NCI-H1105 treated with DMSO at 0.1 percent for 48 hours (cell line): ENCODE measurements at regions not wholly inside any gene's neighbourhood (a gene's known extent, or its start where the extent isn't known, plus 50 kb on each side); places are given as distances from the start of the nearest gene placed in this dataset.

Source experiments
- DNase-seq: peaks from one replicate; lab custom pipeline; 2025; lab: John Stamatoyannopoulos, UW

- no peak for DNase-seq
These were observed 50.3 kb upstream of the STX16 start for GRCh38 chr20:58600756-58601155.

GRCh38 chr20:58599966-58600365 is 51.1 kb upstream of the STX16 start:
- no peak for DNase-seq

GRCh38 chr20:58598211-58599015 is 52.7 kb upstream of the STX16 start:
- DNase-seq = no peak

DNA sequence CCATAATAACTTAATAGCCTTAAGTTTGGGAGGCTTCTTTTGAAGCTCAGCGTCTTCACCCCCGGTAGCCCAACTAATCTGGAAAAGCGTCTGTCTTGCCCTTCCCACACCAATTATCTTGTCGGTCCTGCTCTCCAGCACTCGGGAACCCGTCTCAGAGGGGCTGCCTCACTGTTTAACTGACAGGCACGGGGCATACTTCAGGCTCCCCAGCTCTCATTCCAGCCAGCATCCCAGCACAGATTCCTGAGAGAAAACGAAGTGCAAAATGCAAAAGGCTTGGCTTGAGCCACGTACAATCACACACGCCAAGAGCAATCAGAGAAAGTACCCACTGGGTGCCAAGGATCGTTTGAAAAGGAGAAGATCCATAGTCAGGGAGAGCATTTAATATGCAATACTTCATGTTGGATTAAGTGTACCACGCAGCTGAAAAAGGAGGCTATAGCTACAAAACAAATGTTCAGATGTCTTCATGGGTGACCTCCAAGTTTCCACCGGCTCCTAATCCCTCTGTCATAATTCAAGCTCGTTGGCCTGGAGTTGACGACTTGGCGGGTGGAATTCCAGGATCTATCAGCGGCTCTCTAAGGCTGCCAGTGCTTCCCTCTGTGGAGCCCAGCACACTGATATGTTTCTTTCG is 53.7 kb upstream of the STX16 start:
- DNase-seq = no peak

DNA sequence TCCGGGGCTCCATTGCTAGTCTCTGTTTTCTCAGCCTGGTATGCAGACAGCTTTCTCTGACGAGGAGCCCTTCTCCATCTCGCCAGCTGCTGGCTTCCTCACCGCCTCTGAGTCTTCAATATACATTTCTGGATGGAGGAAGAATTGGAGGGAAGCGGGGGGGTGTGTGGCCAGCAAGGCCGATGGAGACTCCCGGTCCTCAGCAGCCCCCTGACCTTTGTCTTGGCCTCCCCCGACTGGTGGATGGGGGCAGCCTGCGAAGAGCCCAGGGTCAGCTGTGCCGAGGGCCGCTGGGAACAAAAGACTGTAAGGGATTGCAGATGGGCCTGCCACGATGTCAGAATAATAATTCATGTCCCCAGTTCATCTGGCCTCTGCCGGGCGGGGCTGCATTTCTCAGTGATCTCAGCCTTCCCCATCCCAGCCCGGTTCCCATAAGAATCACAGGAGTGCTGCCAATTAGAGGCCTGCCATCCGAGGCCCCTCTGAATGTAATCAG is 54.3 kb upstream of the STX16 start:
- DNase-seq = no peak

GRCh38 chr20:58596244-58596643 is 54.8 kb upstream of the STX16 start:
- DNase-seq = no peak

GRCh38 chr20:58595167-58595566 is 55.9 kb upstream of the STX16 start:
- no peak for DNase-seq

DNA sequence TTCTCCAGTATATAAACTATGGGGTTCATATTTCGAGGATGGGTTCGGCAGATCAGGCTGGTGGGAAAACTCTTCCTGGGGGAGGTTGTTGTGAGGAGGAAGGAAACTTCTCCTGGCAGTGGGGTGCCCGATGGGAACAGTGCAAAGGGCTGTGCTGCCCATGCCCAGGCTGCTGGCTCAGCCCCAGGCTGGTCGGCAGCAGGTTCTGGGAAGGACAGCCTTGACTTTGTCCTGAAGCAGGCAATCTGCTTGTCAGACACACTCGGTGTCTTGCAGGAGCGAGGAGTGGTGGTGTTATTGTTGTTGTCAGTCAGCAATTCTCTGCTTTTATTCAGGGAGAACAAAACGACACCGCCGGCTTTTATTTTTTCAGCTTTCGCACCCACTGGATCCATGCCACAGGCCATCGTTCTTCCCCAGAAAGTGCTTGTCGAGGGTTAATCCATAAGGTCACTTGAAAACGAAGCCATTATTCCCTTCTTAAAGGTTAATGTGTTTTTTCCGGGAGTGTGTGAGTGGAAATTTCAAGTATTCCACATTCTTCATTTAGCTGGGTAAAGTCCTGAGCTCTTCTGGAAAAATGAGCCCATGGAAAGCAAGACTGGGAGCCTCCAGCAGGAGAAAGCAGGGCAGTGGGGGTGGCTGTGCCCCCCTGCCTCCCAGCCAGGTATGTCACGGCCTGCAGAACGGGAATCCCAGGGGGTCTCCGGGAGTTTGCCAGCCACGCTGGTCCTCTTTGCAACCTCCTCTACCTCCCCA is 57.0 kb upstream of the STX16 start:
- no peak for DNase-seq

- no peak for DNase-seq
These were observed 58.9 kb upstream of the STX16 start for GRCh38 chr20:58592076-58592695.

- DNase-seq = no peak
These were observed 60.2 kb upstream of the STX16 start for GRCh38 chr20:58590679-58591473.

DNA sequence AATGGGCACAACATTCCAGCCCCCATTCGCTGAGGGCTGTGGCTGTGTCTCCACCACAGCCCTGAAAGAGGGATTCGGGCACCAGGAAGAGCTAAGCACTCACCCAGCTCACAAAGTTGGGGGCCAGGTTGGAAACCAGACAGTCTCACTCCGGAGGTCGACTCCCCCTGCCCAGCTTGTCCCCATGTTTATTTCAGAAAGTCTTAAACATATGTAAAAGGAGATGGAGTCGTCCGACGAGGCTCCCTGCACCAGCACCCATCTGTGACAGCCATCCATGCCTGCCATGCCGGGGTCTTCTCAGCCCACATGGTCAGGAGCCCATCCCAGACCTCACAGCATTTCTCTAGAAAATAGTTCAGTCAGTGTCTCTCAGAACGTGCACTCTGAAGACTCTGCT is 63.6 kb upstream of the STX16 start:
- DNase-seq = no peak

DNA sequence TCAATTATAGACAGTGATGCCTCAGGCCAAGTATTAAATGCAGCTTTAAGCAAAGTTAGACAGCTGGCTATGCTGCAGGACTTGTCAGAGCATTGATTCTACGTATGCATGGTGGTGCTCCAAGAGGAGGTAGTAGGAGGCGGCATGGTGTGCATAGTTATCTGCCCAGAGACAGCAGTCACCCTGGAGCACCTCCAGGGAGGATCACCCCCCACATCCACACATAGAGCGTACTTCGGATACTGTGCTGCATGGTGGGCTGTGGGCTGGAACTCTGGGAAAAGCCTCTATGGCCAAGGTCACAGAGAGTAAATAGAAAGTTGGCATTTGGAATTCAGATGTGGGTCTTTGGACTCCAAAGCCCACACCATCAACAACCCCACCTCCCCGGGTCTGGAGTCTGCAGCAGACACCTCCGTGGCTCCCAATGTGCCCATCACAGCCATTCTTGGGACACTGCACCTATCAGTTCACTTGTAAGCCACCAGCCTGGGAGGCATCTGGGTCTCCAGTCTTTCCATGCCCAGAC is 64.5 kb upstream of the STX16 start:
- DNase-seq = no peak

- DNase-seq = no peak
These were observed 65.1 kb upstream of the STX16 start for GRCh38 chr20:58585753-58586540.

DNA sequence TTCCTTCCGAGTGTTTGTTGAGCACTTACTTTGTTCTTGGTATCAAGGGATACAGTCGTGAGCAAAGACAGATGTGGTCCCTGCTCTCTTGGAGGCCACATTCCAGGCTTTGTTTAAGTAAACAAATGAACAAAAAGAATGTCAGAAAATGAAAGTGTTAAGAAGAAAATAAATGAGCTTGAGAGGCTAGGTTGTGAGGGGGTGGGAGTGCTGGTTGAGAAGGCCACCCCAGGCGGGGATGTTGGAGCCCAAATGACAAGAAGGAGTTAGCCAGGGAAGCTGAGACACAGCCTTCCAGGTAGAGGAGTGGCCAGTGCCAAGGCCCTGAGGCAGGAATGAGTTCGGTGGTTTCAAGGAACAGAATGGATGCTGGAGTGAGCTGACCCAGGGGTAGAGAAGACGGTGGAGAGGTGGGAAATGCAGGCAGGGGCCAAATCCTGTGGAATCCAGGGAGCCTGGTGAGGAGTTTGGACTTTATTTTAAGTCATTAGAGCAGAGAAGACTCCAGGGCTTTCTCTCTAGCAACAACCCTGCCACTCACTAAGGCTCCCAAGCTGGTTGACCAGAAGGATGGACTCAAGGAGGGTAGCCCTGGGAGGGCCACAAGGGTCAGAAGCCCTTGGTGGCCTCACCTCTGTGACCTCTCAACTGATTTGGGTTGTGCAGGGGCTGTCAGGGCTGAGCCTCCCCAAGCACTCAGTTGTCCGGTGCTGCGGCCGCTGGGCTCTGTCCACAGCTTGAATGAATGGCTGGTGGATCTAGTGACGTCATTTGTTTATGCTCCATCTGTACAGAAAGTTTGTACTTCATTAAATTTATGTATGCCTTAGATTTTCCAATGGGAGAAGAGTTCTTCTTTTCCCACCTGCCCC is 66.0 kb upstream of the STX16 start:
- no peak for DNase-seq

- no peak for DNase-seq
These were observed 66.8 kb upstream of the STX16 start for GRCh38 chr20:58584051-58584824.

DNA sequence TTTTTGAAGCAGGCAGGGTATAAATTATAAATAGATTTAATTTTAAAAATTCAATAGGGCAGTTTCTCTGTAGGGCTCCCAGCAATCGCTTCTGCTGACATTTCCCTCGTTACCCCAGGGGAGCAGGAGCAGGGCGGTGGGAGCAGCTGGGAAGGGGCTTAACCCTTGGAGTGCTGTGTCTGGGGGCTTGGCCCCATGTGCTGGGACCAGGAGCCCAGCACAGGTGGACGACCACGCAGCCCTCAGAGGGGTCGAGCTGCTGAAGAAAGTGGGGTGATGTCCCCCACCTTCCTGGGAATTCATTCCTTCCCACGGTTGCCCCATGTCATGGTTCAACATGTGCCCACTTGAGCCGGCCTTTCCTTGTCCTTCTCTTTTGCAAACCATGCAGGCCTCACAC is 67.5 kb upstream of the STX16 start:
- DNase-seq = no peak

DNA sequence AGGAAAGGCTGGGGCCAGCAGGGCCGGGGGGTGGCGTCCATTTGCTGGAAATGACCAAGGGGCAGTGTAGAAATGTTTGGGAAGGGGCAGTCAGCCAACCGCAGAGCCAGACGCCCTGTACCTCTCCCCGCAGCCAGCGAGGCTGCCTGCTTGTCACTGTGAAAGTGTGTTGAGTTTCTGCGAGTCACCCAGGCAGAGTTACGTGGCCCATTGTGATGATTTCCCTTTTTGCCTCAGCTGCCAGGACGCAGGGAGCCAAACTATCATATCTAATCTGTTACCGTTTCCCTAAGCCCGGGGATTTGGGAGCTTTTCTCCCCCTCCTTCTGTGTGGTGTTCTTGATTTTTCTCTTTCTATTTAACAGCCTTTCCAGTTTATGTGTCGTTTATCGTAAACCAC is 67.9 kb upstream of the STX16 start:
- DNase-seq = no peak

DNA sequence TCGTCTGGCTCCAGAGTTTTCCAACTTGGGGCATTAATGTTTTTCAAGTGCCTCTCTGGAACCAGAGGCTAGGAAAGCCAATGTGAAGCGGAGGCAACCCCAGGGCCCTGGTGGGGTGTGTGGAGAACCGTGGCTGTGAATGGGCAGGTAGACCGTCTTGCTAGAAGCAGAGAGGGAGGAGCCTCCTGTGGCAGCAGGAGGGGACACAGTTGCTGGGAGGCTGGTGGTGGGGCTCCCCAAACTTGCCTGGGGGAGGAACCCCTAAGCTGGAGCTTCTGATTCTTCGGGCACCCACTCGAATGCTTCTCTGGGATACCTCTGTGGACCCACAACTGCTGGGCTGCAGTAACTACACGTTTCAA is 65.3 kb upstream of the APCDD1L start:
- no peak for DNase-seq
